GM21367 (cell line): ENCODE measurements at regions not wholly inside any gene's neighbourhood (a gene's known extent, or its start where the extent isn't known, plus 50 kb on each side); places are given as distances from the start of the nearest gene placed in this dataset.
"Not testable (repeated sequence)": the region's sequence is repeated elsewhere in the genome, so short reads cannot be mapped to it uniquely, and the experiment has no call there.

Experiments used
- ATAC-seq: cut with Tn5 transposase; IDR thresholded peaks from one replicate; pipeline ENCODE4 v1.9.1; 2021; ENCODE audit not compliant: unreplicated experiment

- not testable (repeated sequence) for ATAC-seq
These were observed 100.5 kb upstream of the BPY2B start for GRCh38 chrY:24517340-24517739.

- peak; percentile 71 for ATAC-seq
These were observed 96.1 kb upstream of the BPY2B start for GRCh38 chrY:24521686-24522085.

GRCh38 chrY:24537247-24537970 is 80.4 kb upstream of the BPY2B start:
- not testable (repeated sequence) for ATAC-seq

- not testable (repeated sequence) for ATAC-seq
These were observed 69.0 kb upstream of the BPY2B start for GRCh38 chrY:24548807-24549206.

- not testable (repeated sequence) for ATAC-seq
These were observed 56.4 kb upstream of the BPY2B start for GRCh38 chrY:24561422-24561821.
